ENCODE measurements at regions not wholly inside any gene's neighbourhood (a gene's known extent, or its start where the extent isn't known, plus 50 kb on each side); places are given as distances from the start of the nearest gene placed in this dataset.

- H3K4me2 ChIP-seq: no peak overlapping the region
- H3K27ac ChIP-seq: peak overlapping the region; percentile 50
- no peaks in the 10 kb centered on the region for H3K27me3 ChIP-seq
- no peaks in the 10 kb centered on the region for H3K9me3 ChIP-seq (ENCODE audit: low read depth)
- H3K79me2 ChIP-seq: no peaks in the 10 kb centered on the region
- H2AFZ ChIP-seq: no peak overlapping the region
- no peaks in the 10 kb centered on the region for H3K36me3 ChIP-seq (replicated peaks; ENCODE audit: insufficient read depth, low read depth)
- H3K4me1 ChIP-seq (ENCODE audit: insufficient read depth): no peaks in the 10 kb centered on the region
- no peaks in the 10 kb centered on the region for H4K20me1 ChIP-seq (ENCODE audit: insufficient read depth, poor library complexity, severe bottlenecking)
- no peak for DNase-seq (ENCODE audit: low spot score)
- H3K9me2 ChIP-seq (replicated peaks; ENCODE audit: insufficient read depth): no peaks in the 10 kb centered on the region
- TF ChIP-seq CTCF (IDR thresholded peaks at IDR 0.05; ENCODE audit: poor library complexity) (no peak), EZH2phosphoT487 (IDR thresholded peaks at IDR 0.05; ENCODE audit: low read depth, severe bottlenecking, unreplicated experiment) (no peak), EZH2 (IDR thresholded peaks at IDR 0.05; ENCODE audit: borderline replicate concordance) (no peak)
- H3K4me3 ChIP-seq: no peak overlapping the region
- 65% methylated on average over 2 of the region's 2 CpGs for WGBS (ENCODE audit: low lambda C conversion rate, missing lambda C conversion rate)
Measured at GRCh38 chr7:137074391-137075030, 206.1 kb downstream of the CHRM2 start.

- no peaks in the 10 kb centered on the region for H3K4me1 ChIP-seq (ENCODE audit: insufficient read depth)
- 97% methylated on average over 3 of the region's 3 CpGs for WGBS (ENCODE audit: low lambda C conversion rate, missing lambda C conversion rate)
- no peak overlapping the region for H2AFZ ChIP-seq
- H3K36me3 ChIP-seq (replicated peaks; ENCODE audit: insufficient read depth, low read depth): no peaks in the 10 kb centered on the region
- no peak overlapping the region for H3K4me2 ChIP-seq
- H3K27ac ChIP-seq: no peak overlapping the region
- no peak for DNase-seq (ENCODE audit: low spot score)
- no peak overlapping the region for H3K4me3 ChIP-seq
- H3K27me3 ChIP-seq: no peaks in the 10 kb centered on the region
- H4K20me1 ChIP-seq (ENCODE audit: insufficient read depth, poor library complexity, severe bottlenecking): no peaks in the 10 kb centered on the region
- H3K9me2 ChIP-seq (replicated peaks; ENCODE audit: insufficient read depth): no peaks in the 10 kb centered on the region
- H3K79me2 ChIP-seq: no peaks in the 10 kb centered on the region
- no peaks in the 10 kb centered on the region for H3K9me3 ChIP-seq (ENCODE audit: low read depth)
- TF ChIP-seq EZH2phosphoT487 (IDR thresholded peaks at IDR 0.05; ENCODE audit: low read depth, severe bottlenecking, unreplicated experiment): no peak
- no peak for TF ChIP-seq CTCF (IDR thresholded peaks at IDR 0.05; ENCODE audit: poor library complexity)
- no peak for TF ChIP-seq EZH2 (IDR thresholded peaks at IDR 0.05; ENCODE audit: borderline replicate concordance)
Measured at GRCh38 chr7:137073571-137074325, 205.3 kb downstream of the CHRM2 start.
